MG63 (cell line): ENCODE measurements at regions not wholly inside any gene's neighbourhood (a gene's known extent, or its start where the extent isn't known, plus 50 kb on each side); places are given as distances from the start of the nearest gene placed in this dataset.

ENCODE experiments used
- DNase-seq: peaks from one replicate; pipeline ENCODE4 v3.0.0-alpha.2; 2020
- H3K27me3 ChIP-seq: fragments of 250-450 bp; sonication (Bioruptor Pico); 2 replicates; pipeline ENCODE4 v1.5.1; 2020; ENCODE audit warnings: mild to moderate bottlenecking, moderate library complexity
- H3K36me3 ChIP-seq: fragments of 250-450 bp; sonication (Bioruptor Pico); 2 replicates; pipeline ENCODE4 v1.5.1; 2020; ENCODE audit warnings: mild to moderate bottlenecking, moderate library complexity
- H3K4me3 ChIP-seq: fragments of 250-450 bp; sonication (Bioruptor Pico); 2 replicates; pipeline ENCODE4 v1.5.1; 2020; ENCODE audit warnings: mild to moderate bottlenecking, moderate library complexity
- H3K9me3 ChIP-seq: fragments of 250-450 bp; sonication (Bioruptor Pico); 2 replicates; pipeline ENCODE4 v1.5.1; 2020; ENCODE audit warnings: mild to moderate bottlenecking, moderate library complexity

- no peak overlapping the region for H3K4me3 ChIP-seq
- H3K36me3 ChIP-seq: no peaks in the 10 kb centered on the region
- no peaks in the 10 kb centered on the region for H3K27me3 ChIP-seq
- peak; percentile 69 for DNase-seq
- H3K9me3 ChIP-seq: peaks cover 11% of the 10 kb centered on the region
These were observed 137.3 kb upstream of the FRMD4A start for GRCh38 chr10:14468023-14468441.

DNA sequence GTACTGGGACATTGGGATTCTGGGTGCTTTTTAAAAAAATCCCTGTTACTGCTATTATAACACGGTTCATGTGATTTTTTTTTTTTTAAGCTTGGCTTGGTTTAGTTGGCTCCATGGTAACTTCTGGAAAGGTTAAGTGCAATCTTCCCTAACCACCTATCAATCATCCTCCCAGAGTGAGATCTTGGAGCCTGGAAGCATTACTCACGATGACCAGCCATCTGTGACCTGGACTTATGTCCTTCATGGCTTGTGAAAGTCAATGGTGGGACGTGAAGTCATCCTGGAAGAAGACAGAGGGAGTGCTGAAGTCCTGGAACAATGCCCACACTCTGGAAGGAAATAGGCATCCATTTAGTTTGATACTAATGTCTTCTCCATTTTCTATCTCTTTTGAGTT is 135.5 kb upstream of the FRMD4A start:
- Histone ChIP-seq H3K9me3 (peaks cover 11% of the 10 kb centered on the region), H3K36me3 (no peaks in the 10 kb centered on the region), H3K27me3 (no peaks in the 10 kb centered on the region), H3K4me3 (no peak overlapping the region)
- DNase-seq: peak; percentile 82

DNA sequence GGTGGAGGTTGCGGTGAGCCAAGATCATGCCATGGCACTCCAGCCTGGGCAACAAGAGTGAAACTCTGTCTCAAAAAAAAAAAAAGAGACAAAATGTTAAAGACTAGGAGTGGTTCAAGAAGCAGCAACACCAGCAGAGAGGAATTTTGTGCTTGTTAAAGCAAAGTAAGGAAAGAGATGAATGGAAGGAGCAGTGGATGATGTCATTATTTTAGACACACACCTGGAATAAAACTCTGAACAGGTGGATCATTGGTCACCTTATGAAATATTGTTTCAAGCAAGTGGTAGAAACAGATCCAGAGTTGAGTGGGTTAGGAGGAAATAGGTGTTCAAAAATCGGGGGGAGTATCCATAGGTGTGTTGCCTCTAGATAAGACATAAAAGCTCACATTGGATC is 129.7 kb upstream of the FRMD4A start:
- no peak overlapping the region for H3K4me3 ChIP-seq
- H3K36me3 ChIP-seq: no peaks in the 10 kb centered on the region
- peaks cover 11% of the 10 kb centered on the region for H3K9me3 ChIP-seq
- DNase-seq: no peak
- no peaks in the 10 kb centered on the region for H3K27me3 ChIP-seq

- no peaks in the 10 kb centered on the region for H3K36me3 ChIP-seq
- H3K9me3 ChIP-seq: peaks cover 11% of the 10 kb centered on the region
- DNase-seq: no peak
- no peaks in the 10 kb centered on the region for H3K27me3 ChIP-seq
- H3K4me3 ChIP-seq: no peak overlapping the region
These were observed 128.9 kb upstream of the FRMD4A start for GRCh38 chr10:14459665-14460064.

GRCh38 chr10:14456870-14457266 is 126.1 kb upstream of the FRMD4A start:
- Histone ChIP-seq H3K4me3 (no peak overlapping the region), H3K27me3 (no peaks in the 10 kb centered on the region), H3K36me3 (no peaks in the 10 kb centered on the region), H3K9me3 (no peaks in the 10 kb centered on the region)
- no peak for DNase-seq

- Histone ChIP-seq H3K4me3 (no peak overlapping the region), H3K36me3 (no peaks in the 10 kb centered on the region), H3K27me3 (no peaks in the 10 kb centered on the region), H3K9me3 (no peaks in the 10 kb centered on the region)
- no peak for DNase-seq
These were observed 125.6 kb upstream of the FRMD4A start for GRCh38 chr10:14456218-14456869.

GRCh38 chr10:14454629-14455028 is 123.9 kb upstream of the FRMD4A start:
- Histone ChIP-seq H3K36me3 (no peaks in the 10 kb centered on the region), H3K4me3 (no peak overlapping the region), H3K27me3 (no peaks in the 10 kb centered on the region), H3K9me3 (no peaks in the 10 kb centered on the region)
- no peak for DNase-seq

GRCh38 chr10:14454206-14454605 is 123.5 kb upstream of the FRMD4A start:
- no peaks in the 10 kb centered on the region for H3K9me3 ChIP-seq
- H3K4me3 ChIP-seq: no peak overlapping the region
- no peaks in the 10 kb centered on the region for H3K36me3 ChIP-seq
- no peak for DNase-seq
- no peaks in the 10 kb centered on the region for H3K27me3 ChIP-seq

- Histone ChIP-seq H3K27me3 (no peaks in the 10 kb centered on the region), H3K36me3 (no peaks in the 10 kb centered on the region), H3K9me3 (no peaks in the 10 kb centered on the region), H3K4me3 (no peak overlapping the region)
- DNase-seq: no peak
These were observed 122.9 kb upstream of the FRMD4A start for GRCh38 chr10:14453593-14453992.

- no peak overlapping the region for H3K4me3 ChIP-seq
- DNase-seq: no peak
- H3K27me3 ChIP-seq: no peaks in the 10 kb centered on the region
- no peaks in the 10 kb centered on the region for H3K36me3 ChIP-seq
- H3K9me3 ChIP-seq: no peaks in the 10 kb centered on the region
These were observed 120.6 kb upstream of the FRMD4A start for GRCh38 chr10:14451341-14451740.

- H3K27me3 ChIP-seq: no peaks in the 10 kb centered on the region
- H3K4me3 ChIP-seq: no peak overlapping the region
- H3K36me3 ChIP-seq: no peaks in the 10 kb centered on the region
- H3K9me3 ChIP-seq: no peaks in the 10 kb centered on the region
- DNase-seq: peak; percentile 81
These were observed 119.3 kb upstream of the FRMD4A start for GRCh38 chr10:14450041-14450491.

DNA sequence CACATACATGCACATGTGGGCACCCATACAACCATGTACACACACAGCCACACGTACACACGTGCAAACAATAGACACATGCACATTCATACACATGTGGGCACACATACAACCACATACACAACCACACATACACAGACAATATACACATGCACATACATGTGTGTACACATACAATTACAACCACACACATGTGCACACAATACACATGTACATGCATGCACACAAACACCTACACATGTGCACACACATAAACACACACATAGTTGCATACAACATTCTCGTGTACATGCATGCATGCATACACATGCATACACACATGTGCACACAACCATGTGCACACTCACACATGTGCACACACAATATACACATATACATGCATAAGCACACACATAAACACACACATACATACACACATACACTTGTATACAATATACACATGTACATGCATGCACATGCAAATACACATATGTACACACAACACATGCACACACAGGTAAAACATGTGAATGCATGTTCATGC is 118.6 kb upstream of the FRMD4A start:
- Histone ChIP-seq H3K36me3 (no peaks in the 10 kb centered on the region), H3K4me3 (no peak overlapping the region), H3K27me3 (no peaks in the 10 kb centered on the region), H3K9me3 (no peaks in the 10 kb centered on the region)
- DNase-seq: no peak

DNA sequence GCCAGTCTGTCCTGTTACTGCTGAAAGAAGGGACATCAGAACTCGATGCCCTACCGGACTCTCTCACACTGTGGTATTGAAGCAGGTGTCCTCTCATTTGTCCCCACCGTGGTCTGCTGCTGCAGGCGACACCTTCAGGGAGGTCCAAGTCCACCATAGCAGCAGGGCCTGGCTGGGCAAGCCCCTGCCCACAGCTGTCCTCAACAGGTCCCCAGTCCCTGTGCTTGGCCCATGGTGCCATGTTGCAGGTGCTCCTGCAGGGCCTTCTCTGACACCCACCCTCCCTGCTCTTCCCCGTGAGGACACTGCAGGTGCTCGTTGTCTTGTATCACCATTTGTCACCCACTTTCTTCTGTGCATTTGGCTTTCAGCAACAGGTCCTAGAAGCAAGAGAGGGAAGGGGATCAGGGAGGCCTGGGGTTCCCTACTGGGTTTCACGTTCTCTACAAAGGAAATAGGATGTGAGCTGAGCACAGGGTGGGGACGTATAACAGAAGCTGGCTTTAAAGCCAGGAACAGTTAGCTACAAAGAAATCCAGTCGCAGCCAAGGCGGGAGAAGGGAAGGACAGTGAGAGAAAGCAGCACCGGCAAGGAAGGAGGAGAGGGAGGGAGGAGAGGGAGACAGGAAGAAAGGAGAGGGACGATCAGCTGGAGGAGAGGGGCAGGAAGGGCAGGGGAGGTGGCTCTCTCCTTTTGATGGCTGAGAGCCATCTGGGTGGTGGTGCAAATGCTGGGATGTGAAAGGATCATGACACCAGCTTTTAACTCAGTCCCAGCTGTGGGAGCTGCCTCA is 117.7 kb upstream of the FRMD4A start:
- no peak for DNase-seq
- H3K27me3 ChIP-seq: no peaks in the 10 kb centered on the region
- H3K36me3 ChIP-seq: no peaks in the 10 kb centered on the region
- H3K9me3 ChIP-seq: no peaks in the 10 kb centered on the region
- H3K4me3 ChIP-seq: no peak overlapping the region

GRCh38 chr10:14447094-14447839 is 116.5 kb upstream of the FRMD4A start:
- Histone ChIP-seq H3K36me3 (no peaks in the 10 kb centered on the region), H3K4me3 (no peak overlapping the region), H3K27me3 (no peaks in the 10 kb centered on the region), H3K9me3 (no peaks in the 10 kb centered on the region)
- no peak for DNase-seq

- Histone ChIP-seq H3K9me3 (no peaks in the 10 kb centered on the region; the same call in 1 of the 2 replicates), H3K36me3 (no peaks in the 10 kb centered on the region), H3K27me3 (no peaks in the 10 kb centered on the region), H3K4me3 (no peak overlapping the region)
- DNase-seq: no peak
These were observed 108.9 kb upstream of the FRMD4A start for GRCh38 chr10:14439451-14440259.

GRCh38 chr10:14438576-14438975 is 107.9 kb upstream of the FRMD4A start:
- DNase-seq: no peak
- no peaks in the 10 kb centered on the region for H3K36me3 ChIP-seq
- H3K27me3 ChIP-seq: no peaks in the 10 kb centered on the region
- H3K9me3 ChIP-seq: no peaks in the 10 kb centered on the region; the same call in 1 of the 2 replicates
- H3K4me3 ChIP-seq: no peak overlapping the region
